ENCODE measurements at regions not wholly inside any gene's neighbourhood (a gene's known extent, or its start where the extent isn't known, plus 50 kb on each side); places are given as distances from the start of the nearest gene placed in this dataset.

DNA sequence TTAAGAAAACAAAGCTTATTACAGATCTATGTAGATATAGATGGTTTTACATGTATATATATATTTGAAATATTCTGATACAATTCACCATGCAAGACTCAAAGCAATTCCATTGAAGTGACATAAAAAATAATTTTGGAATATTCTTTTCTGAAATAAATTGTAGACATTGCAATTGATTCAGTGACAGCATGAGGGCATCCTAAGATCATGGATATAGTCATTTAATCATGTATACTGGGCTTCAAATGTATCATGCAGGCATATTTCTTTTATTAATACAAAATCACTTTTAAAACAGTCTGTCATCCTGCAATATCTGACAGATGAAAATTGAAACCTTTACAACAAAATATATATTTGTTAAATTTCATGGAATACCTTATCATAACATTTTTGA, 286.7 kb upstream of the SLITRK6 start:
- no peak overlapping the region for H3K27ac ChIP-seq (ENCODE audit: low read depth, low read length, poor library complexity, severe bottlenecking)
- no peaks in the 10 kb centered on the region for H3K9me2 ChIP-seq (ENCODE audit: low read depth, low read length)
- TF ChIP-seq EZH2 (IDR thresholded peaks at IDR 0.05; ENCODE audit: borderline replicate concordance, low read length) (no peak), CTCF (IDR thresholded peaks at IDR 0.05; ENCODE audit: low read length) (peak; percentile 51)
- no peaks in the 10 kb centered on the region for H3F3A ChIP-seq (ENCODE audit: insufficient read depth, low read length)
- H3K9me3 ChIP-seq (ENCODE audit: low read length): no peaks in the 10 kb centered on the region
- H3K9ac ChIP-seq (ENCODE audit: low read length): no peak overlapping the region
- no peaks in the 10 kb centered on the region for H3K36me3 ChIP-seq (ENCODE audit: insufficient read depth, low read length)
- H3K79me2 ChIP-seq (ENCODE audit: insufficient read depth, low read length): no peaks in the 10 kb centered on the region
- no peaks in the 10 kb centered on the region for H3K4me1 ChIP-seq (ENCODE audit: insufficient read depth, low read length, severe bottlenecking)
- H3K27me3 ChIP-seq (ENCODE audit: insufficient read depth, low read length): no peaks in the 10 kb centered on the region
- no peak overlapping the region for H3K4me2 ChIP-seq (ENCODE audit: low read length)
- H3K4me3 ChIP-seq (ENCODE audit: low read depth, low read length, poor library complexity, severe bottlenecking): no peak overlapping the region
- H4K20me1 ChIP-seq (ENCODE audit: insufficient read depth, low read length): no peaks in the 10 kb centered on the region
- H2AFZ ChIP-seq (ENCODE audit: low read length): no peak overlapping the region

DNA sequence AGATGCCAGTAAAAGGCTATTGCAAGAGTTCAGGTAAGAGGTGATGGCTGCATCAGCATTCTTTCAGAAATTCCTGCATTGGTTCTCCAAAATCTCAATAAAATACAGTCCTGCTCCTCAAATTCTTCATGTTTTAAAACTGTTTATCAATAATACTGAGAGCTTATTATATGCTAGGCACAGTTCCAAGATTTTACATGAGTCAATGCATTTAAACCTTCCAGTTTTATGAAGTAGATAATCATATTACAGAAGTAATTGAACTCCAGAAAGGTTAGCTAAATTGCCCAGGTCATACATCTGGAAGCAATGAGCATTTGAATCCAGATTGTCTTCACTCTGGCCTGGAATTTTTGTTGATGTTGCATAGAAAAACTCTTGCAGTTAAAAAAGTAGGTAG, 282.9 kb upstream of the SLITRK6 start:
- no peak overlapping the region for H2AFZ ChIP-seq (ENCODE audit: low read length)
- H3K36me3 ChIP-seq (ENCODE audit: insufficient read depth, low read length): no peaks in the 10 kb centered on the region
- no peak overlapping the region for H3K9ac ChIP-seq (ENCODE audit: low read length)
- no peaks in the 10 kb centered on the region for H4K20me1 ChIP-seq (ENCODE audit: insufficient read depth, low read length)
- H3K79me2 ChIP-seq (ENCODE audit: insufficient read depth, low read length): no peaks in the 10 kb centered on the region
- H3K4me1 ChIP-seq (ENCODE audit: insufficient read depth, low read length, severe bottlenecking): no peaks in the 10 kb centered on the region
- H3K4me2 ChIP-seq (ENCODE audit: low read length): no peak overlapping the region
- H3K9me3 ChIP-seq (ENCODE audit: low read length): no peaks in the 10 kb centered on the region
- TF ChIP-seq EZH2 (IDR thresholded peaks at IDR 0.05; ENCODE audit: borderline replicate concordance, low read length): no peak
- no peak for TF ChIP-seq CTCF (IDR thresholded peaks at IDR 0.05; ENCODE audit: low read length)
- no peak overlapping the region for H3K4me3 ChIP-seq (ENCODE audit: low read depth, low read length, poor library complexity, severe bottlenecking)
- H3K27me3 ChIP-seq (ENCODE audit: insufficient read depth, low read length): no peaks in the 10 kb centered on the region
- no peaks in the 10 kb centered on the region for H3F3A ChIP-seq (ENCODE audit: insufficient read depth, low read length)
- no peaks in the 10 kb centered on the region for H3K9me2 ChIP-seq (ENCODE audit: low read depth, low read length)
- H3K27ac ChIP-seq (ENCODE audit: low read depth, low read length, poor library complexity, severe bottlenecking): no peak overlapping the region

DNA sequence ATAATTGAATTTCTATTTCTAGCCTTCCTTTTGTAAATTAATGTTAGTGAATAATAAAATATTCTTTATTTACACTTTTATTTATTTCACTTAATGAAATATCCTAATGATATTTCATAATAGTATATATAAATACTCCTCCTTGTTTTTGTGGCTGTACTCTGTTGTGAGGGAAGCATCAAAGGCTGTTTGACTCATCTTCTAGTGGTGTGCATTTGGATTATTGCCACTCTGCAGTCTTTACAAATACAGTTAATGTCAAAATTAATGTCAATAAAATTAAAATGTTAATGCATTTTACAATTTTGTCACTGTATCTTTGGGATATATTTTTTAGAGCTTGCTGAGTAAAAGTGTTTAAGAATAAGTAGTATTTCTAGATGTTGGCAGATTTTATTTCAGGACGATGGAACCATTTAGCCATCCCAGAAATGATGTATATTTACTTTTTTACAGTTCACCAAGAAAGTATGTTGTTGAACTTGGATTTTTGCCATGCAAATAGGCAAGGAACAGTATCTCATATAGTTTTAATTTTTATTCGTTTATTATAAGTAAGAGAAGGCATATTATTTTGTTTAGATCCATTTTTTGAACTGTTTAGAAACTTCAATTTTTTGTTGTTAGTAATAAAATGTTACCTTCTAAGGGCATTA, 281.2 kb upstream of the SLITRK6 start:
- Histone ChIP-seq H3K27ac (ENCODE audit: low read depth, low read length, poor library complexity, severe bottlenecking) (no peak overlapping the region), H4K20me1 (ENCODE audit: insufficient read depth, low read length) (no peaks in the 10 kb centered on the region), H3K9ac (ENCODE audit: low read length) (no peak overlapping the region), H3K9me3 (ENCODE audit: low read length) (no peaks in the 10 kb centered on the region), H3F3A (ENCODE audit: insufficient read depth, low read length) (no peaks in the 10 kb centered on the region), H3K79me2 (ENCODE audit: insufficient read depth, low read length) (no peaks in the 10 kb centered on the region), H3K4me3 (ENCODE audit: low read depth, low read length, poor library complexity, severe bottlenecking) (no peak overlapping the region), H3K4me1 (ENCODE audit: insufficient read depth, low read length, severe bottlenecking) (no peaks in the 10 kb centered on the region), H3K27me3 (ENCODE audit: insufficient read depth, low read length) (no peaks in the 10 kb centered on the region), H3K4me2 (ENCODE audit: low read length) (no peak overlapping the region), H3K36me3 (ENCODE audit: insufficient read depth, low read length) (no peaks in the 10 kb centered on the region), H3K9me2 (ENCODE audit: low read depth, low read length) (no peaks in the 10 kb centered on the region), H2AFZ (ENCODE audit: low read length) (no peak overlapping the region)
- TF ChIP-seq CTCF (IDR thresholded peaks at IDR 0.05; ENCODE audit: low read length) (no peak), EZH2 (IDR thresholded peaks at IDR 0.05; ENCODE audit: borderline replicate concordance, low read length) (no peak)
